Neural progenitor cell (in vitro differentiated cells): ENCODE measurements at regions not wholly inside any gene's neighbourhood (a gene's known extent, or its start where the extent isn't known, plus 50 kb on each side); places are given as distances from the start of the nearest gene placed in this dataset.

ENCODE experiments used
- EZH2phosphoT487 ChIP-seq: fragments of 200-600 bp; sonication (generic); IDR thresholded peaks from 2 replicates; pipeline ENCODE4 v1.6.1; 2017; ENCODE audit warnings: antibody characterized with exemption
- TF ChIP-seq, protein P1 (sequence below): fragments of 200-600 bp; sonication (generic); IDR thresholded peaks from 2 replicates; pipeline ENCODE4 v1.5.1; 2017; ENCODE audit warnings: antibody characterized with exemption, mild to moderate bottlenecking

- TF ChIP-seq, protein P1, sequence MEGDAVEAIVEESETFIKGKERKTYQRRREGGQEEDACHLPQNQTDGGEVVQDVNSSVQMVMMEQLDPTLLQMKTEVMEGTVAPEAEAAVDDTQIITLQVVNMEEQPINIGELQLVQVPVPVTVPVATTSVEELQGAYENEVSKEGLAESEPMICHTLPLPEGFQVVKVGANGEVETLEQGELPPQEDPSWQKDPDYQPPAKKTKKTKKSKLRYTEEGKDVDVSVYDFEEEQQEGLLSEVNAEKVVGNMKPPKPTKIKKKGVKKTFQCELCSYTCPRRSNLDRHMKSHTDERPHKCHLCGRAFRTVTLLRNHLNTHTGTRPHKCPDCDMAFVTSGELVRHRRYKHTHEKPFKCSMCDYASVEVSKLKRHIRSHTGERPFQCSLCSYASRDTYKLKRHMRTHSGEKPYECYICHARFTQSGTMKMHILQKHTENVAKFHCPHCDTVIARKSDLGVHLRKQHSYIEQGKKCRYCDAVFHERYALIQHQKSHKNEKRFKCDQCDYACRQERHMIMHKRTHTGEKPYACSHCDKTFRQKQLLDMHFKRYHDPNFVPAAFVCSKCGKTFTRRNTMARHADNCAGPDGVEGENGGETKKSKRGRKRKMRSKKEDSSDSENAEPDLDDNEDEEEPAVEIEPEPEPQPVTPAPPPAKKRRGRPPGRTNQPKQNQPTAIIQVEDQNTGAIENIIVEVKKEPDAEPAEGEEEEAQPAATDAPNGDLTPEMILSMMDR, result no peak
- no peak for TF ChIP-seq EZH2phosphoT487
Observed at GRCh38 chr12:14059548-14059947, 78.1 kb upstream of the GRIN2B start.
